Activated T-helper 17 cell treated with anti-CD3 and anti-CD28 coated beads, Interleukin-2, amount 50 U/mL, for 72 hours (primary cell): ENCODE measurements at regions not wholly inside any gene's neighbourhood (a gene's known extent, or its start where the extent isn't known, plus 50 kb on each side); places are given as distances from the start of the nearest gene placed in this dataset.

Experiments used
- ATAC-seq: fragments of 150-1000 bp; cut with Tn5 transposase; replicated peaks from 2 replicates; pipeline ENCODE4 v1.10.0; 2021; ENCODE audit warnings: mild to moderate bottlenecking, moderate library complexity
- H3K27ac Mint-ChIP-seq: one replicate; pipeline ENCODE4 v1.8.0; 2022; ENCODE audit warnings: mixed read lengths
- H3K27me3 Mint-ChIP-seq: one replicate; pipeline ENCODE4 v1.8.0; 2022; ENCODE audit warnings: mixed read lengths
- H3K36me3 Mint-ChIP-seq: one replicate; pipeline ENCODE4 v1.8.0; 2022; ENCODE audit warnings: low read depth, mild to moderate bottlenecking, mixed read lengths
- H3K4me1 Mint-ChIP-seq: one replicate; pipeline ENCODE4 v1.8.0; 2022; ENCODE audit warnings: mixed read lengths
- H3K4me3 Mint-ChIP-seq: one replicate; pipeline ENCODE4 v1.8.0; 2022; ENCODE audit warnings: mild to moderate bottlenecking, mixed read lengths
- H3K9me3 Mint-ChIP-seq: one replicate; pipeline ENCODE4 v1.8.0; 2022; ENCODE audit warnings: mixed read lengths

DNA sequence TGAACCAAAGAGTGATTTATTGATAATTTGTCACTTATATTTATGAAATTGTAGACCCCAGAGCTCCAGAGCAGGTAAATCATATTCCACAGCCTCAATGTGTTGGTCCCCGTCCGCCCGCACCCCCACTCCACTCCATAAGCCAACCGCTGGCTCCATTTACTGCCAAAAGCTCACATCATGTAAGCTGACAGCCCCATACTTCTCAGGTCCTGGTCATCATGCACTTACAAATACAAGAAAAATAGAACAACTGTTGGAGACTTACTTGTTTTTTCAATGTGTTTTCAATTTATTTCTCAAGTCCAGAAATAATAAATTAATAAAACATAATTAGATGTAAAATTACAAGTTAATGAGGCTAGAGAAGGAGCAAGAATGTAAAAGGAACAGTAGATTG, 235.7 kb upstream of the HAND2 start:
- H3K4me1 Mint-ChIP-seq, result no peaks in the 10 kb centered on the region
- no peaks in the 10 kb centered on the region for H3K36me3 Mint-ChIP-seq
- H3K27ac Mint-ChIP-seq, result no peak overlapping the region
- no peak for ATAC-seq
- peaks cover 6% of the 10 kb centered on the region for H3K27me3 Mint-ChIP-seq
- H3K9me3 Mint-ChIP-seq, result no peaks in the 10 kb centered on the region
- H3K4me3 Mint-ChIP-seq, result no peak overlapping the region

- no peak overlapping the region for H3K27ac Mint-ChIP-seq
- H3K27me3 Mint-ChIP-seq, result peaks cover 6% of the 10 kb centered on the region
- no peak overlapping the region for H3K4me3 Mint-ChIP-seq
- H3K9me3 Mint-ChIP-seq, result no peaks in the 10 kb centered on the region
- ATAC-seq, result no peak
- no peaks in the 10 kb centered on the region for H3K36me3 Mint-ChIP-seq
- no peaks in the 10 kb centered on the region for H3K4me1 Mint-ChIP-seq
Measured at GRCh38 chr4:173763389-173763788, 233.4 kb upstream of the HAND2 start.

- Mint-ChIP-seq H3K4me1 (no peaks in the 10 kb centered on the region), H3K27ac (no peak overlapping the region), H3K4me3 (no peak overlapping the region), H3K27me3 (peaks cover 6% of the 10 kb centered on the region), H3K36me3 (no peaks in the 10 kb centered on the region), H3K9me3 (no peaks in the 10 kb centered on the region)
- no peak for ATAC-seq
Measured at GRCh38 chr4:173761938-173762337, 231.9 kb upstream of the HAND2 start.

DNA sequence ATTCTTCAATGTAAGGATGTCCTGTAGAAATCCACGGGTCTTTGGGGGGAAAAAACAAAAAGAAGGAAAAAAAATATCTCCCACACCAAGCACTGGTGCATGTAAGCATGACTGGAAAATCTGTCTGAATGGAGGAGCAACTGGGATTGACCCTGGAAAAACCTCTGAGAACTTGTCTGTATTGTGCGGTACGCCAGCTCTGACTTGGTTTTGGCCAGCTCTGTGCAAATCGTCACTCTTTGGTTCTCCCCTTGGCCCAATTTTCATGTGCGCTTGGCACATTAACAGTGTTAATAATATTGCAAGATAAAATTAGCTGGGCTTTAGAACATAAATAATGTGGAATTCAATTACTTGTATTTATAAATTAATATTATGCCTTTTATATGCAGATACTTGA, 231.2 kb upstream of the HAND2 start:
- Mint-ChIP-seq H3K4me3 (no peak overlapping the region), H3K9me3 (no peaks in the 10 kb centered on the region), H3K36me3 (no peaks in the 10 kb centered on the region), H3K27me3 (peaks cover 6% of the 10 kb centered on the region), H3K4me1 (no peaks in the 10 kb centered on the region), H3K27ac (no peak overlapping the region)
- ATAC-seq, result no peak

DNA sequence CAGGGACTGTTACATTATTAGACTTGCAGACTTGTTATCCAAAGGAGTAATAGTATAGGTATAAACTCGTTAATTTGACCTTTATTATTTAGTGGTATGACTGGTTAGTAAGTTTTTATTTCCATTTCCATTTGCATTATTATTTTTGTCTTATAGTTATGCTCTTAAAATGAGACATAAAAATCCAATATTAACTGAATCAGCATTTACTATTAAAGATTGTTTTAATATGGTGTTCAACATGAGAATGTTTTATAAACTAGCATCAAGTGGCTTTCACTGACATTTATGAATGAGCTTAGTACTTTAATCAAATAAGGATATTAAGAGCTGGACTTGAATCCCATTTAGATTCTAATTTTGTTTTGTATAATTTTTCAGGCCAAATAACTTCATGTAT, 228.1 kb upstream of the HAND2 start:
- H3K4me1 Mint-ChIP-seq, result no peaks in the 10 kb centered on the region
- no peaks in the 10 kb centered on the region for H3K36me3 Mint-ChIP-seq
- no peaks in the 10 kb centered on the region for H3K9me3 Mint-ChIP-seq
- H3K27me3 Mint-ChIP-seq, result peaks cover 6% of the 10 kb centered on the region
- no peak for ATAC-seq
- no peak overlapping the region for H3K27ac Mint-ChIP-seq
- H3K4me3 Mint-ChIP-seq, result no peak overlapping the region

DNA sequence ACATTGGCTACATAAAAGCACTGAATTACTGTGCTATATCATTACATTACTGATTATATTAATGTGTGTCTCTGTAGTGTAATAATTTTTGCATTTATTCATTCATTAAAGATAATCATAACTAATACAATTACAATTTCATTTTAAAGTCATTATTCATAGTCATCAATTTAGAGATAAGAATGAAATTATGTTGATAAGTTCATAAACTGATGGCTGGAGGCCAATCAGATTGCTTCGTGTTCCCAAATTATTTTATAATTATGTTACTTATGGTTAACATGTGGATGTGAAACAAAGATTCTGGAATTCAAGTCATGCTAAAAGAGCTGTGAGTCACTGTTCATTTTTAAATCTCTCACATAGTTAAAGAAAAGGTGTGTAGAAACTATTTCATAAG, 223.4 kb upstream of the HAND2 start:
- Mint-ChIP-seq H3K27ac (no peak overlapping the region), H3K9me3 (no peaks in the 10 kb centered on the region), H3K4me1 (no peaks in the 10 kb centered on the region), H3K27me3 (peaks cover 3% of the 10 kb centered on the region), H3K36me3 (no peaks in the 10 kb centered on the region), H3K4me3 (no peak overlapping the region)
- no peak for ATAC-seq

- Mint-ChIP-seq H3K36me3 (no peaks in the 10 kb centered on the region), H3K27me3 (peaks cover 3% of the 10 kb centered on the region), H3K4me1 (no peaks in the 10 kb centered on the region), H3K9me3 (no peaks in the 10 kb centered on the region), H3K27ac (no peak overlapping the region), H3K4me3 (no peak overlapping the region)
- no peak for ATAC-seq
Measured at GRCh38 chr4:173752610-173753230, 222.7 kb upstream of the HAND2 start.

DNA sequence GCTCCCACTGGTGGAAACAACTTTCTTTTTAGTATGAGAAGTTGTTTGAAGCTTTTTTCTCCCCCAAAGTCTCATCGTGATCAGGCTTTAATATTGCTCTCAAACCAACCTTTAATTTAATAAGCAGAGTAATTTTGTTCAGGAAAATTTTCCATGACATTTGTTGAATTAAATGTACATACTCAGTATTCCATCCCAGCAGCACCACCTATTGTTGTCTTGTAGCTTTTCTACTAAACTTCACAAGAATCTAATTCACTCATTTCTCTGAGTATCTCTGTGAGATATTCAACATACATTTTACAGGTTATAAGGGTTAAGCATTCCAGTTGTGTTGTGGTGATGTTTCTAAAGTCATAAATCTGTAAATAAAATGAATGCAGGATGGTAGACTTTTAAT, 218.3 kb upstream of the HAND2 start:
- peaks cover 8% of the 10 kb centered on the region for H3K27me3 Mint-ChIP-seq
- no peaks in the 10 kb centered on the region for H3K9me3 Mint-ChIP-seq
- no peaks in the 10 kb centered on the region for H3K4me1 Mint-ChIP-seq
- ATAC-seq, result no peak
- H3K36me3 Mint-ChIP-seq, result no peaks in the 10 kb centered on the region
- no peak overlapping the region for H3K27ac Mint-ChIP-seq
- H3K4me3 Mint-ChIP-seq, result no peak overlapping the region

GRCh38 chr4:173747537-173748257, 217.7 kb upstream of the HAND2 start:
- Mint-ChIP-seq H3K4me3 (no peak overlapping the region), H3K9me3 (no peaks in the 10 kb centered on the region), H3K4me1 (no peaks in the 10 kb centered on the region), H3K36me3 (no peaks in the 10 kb centered on the region), H3K27me3 (peaks cover 6% of the 10 kb centered on the region), H3K27ac (no peak overlapping the region)
- no peak for ATAC-seq

- ATAC-seq, result no peak
- H3K4me1 Mint-ChIP-seq, result no peaks in the 10 kb centered on the region
- no peaks in the 10 kb centered on the region for H3K9me3 Mint-ChIP-seq
- H3K27me3 Mint-ChIP-seq, result peaks cover 5% of the 10 kb centered on the region
- no peak overlapping the region for H3K4me3 Mint-ChIP-seq
- H3K36me3 Mint-ChIP-seq, result no peaks in the 10 kb centered on the region
- H3K27ac Mint-ChIP-seq, result no peak overlapping the region
Measured at GRCh38 chr4:173746424-173746823, 216.4 kb upstream of the HAND2 start.

- no peaks in the 10 kb centered on the region for H3K9me3 Mint-ChIP-seq
- no peak overlapping the region for H3K4me3 Mint-ChIP-seq
- no peaks in the 10 kb centered on the region for H3K36me3 Mint-ChIP-seq
- H3K4me1 Mint-ChIP-seq, result no peaks in the 10 kb centered on the region
- no peak for ATAC-seq
- peaks cover 5% of the 10 kb centered on the region for H3K27me3 Mint-ChIP-seq
- no peak overlapping the region for H3K27ac Mint-ChIP-seq
Measured at GRCh38 chr4:173745765-173746164, 215.7 kb upstream of the HAND2 start.

- Mint-ChIP-seq H3K27me3 (no peaks in the 10 kb centered on the region), H3K4me1 (no peaks in the 10 kb centered on the region), H3K27ac (no peak overlapping the region), H3K36me3 (no peaks in the 10 kb centered on the region), H3K4me3 (no peak overlapping the region), H3K9me3 (no peaks in the 10 kb centered on the region)
- no peak for ATAC-seq
Measured at GRCh38 chr4:173736840-173737239, 206.8 kb upstream of the HAND2 start.

GRCh38 chr4:173735585-173735984, 205.6 kb upstream of the HAND2 start:
- ATAC-seq, result no peak
- Mint-ChIP-seq H3K9me3 (no peaks in the 10 kb centered on the region), H3K27ac (no peak overlapping the region), H3K4me3 (no peak overlapping the region), H3K27me3 (no peaks in the 10 kb centered on the region), H3K4me1 (no peaks in the 10 kb centered on the region), H3K36me3 (no peaks in the 10 kb centered on the region)

GRCh38 chr4:173735049-173735448, 205.0 kb upstream of the HAND2 start:
- H3K9me3 Mint-ChIP-seq, result no peaks in the 10 kb centered on the region
- ATAC-seq, result no peak
- H3K4me3 Mint-ChIP-seq, result no peak overlapping the region
- H3K36me3 Mint-ChIP-seq, result no peaks in the 10 kb centered on the region
- H3K4me1 Mint-ChIP-seq, result no peaks in the 10 kb centered on the region
- no peak overlapping the region for H3K27ac Mint-ChIP-seq
- H3K27me3 Mint-ChIP-seq, result no peaks in the 10 kb centered on the region

DNA sequence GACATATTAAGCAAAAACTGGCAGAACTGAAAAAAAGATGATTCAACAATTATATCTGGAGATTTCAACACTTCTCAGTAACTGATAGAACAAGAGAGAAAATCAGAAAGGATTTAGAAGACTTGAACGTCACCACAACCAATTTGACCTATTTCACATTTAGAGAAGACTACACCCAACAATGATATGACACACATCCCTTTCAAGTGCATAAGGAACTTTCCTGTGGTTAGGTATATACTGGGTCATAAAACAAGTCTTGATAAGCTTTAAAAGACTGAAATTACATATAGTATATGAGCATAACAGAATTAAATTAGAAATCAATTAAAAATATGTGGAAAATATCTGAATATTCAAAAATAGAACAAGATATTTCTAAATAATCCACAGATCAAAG, 201.2 kb upstream of the HAND2 start:
- no peak for ATAC-seq
- H3K4me3 Mint-ChIP-seq, result no peak overlapping the region
- peaks cover 9% of the 10 kb centered on the region for H3K27me3 Mint-ChIP-seq
- H3K9me3 Mint-ChIP-seq, result peaks cover 5% of the 10 kb centered on the region
- no peaks in the 10 kb centered on the region for H3K4me1 Mint-ChIP-seq
- H3K36me3 Mint-ChIP-seq, result no peaks in the 10 kb centered on the region
- H3K27ac Mint-ChIP-seq, result no peak overlapping the region
